SK-MEL-5 (cell line): ENCODE measurements at regions not wholly inside any gene's neighbourhood (a gene's known extent, or its start where the extent isn't known, plus 50 kb on each side); places are given as distances from the start of the nearest gene placed in this dataset.
A peak's percentile ranks its signal among the peaks of the same experiment; 100 is the strongest.
"Not testable (repeated sequence)": the region's sequence is repeated elsewhere in the genome, so short reads cannot be mapped to it uniquely, and the experiment has no call there.

ENCODE experiments used
- DNase-seq: peaks from one replicate; pipeline ENCODE4 v3.0.0-alpha.2; 2016; ENCODE audit warnings: low read depth, low spot score
- in situ Hi-C: cut with HindIII; loops from 2 replicates; pipeline ENCODE4 v1.10.0; 2016; ENCODE audit warnings: low sequenced_read_pairs, high pct_unique_total_duplicates, low pct_unique_long_range_greater_than_20kb

DNA sequence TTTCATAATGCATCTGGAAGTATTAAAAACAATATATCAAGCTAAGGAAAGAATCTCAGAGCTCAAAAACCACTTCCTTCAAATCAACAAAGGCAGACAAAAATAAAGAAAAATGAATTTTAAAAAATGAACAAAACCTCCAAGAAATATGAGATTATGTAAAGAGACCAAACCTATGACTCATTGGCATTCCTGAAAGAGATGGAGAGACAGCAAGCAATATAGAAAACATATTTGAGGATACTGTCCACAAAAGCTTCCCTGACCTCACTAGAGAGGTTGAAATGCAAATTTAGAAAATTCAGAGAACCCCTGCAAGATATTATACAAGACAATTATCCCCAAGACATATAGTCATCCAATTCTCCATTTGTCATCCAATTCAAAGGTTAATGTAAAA, 311.3 kb upstream of the SOX9 start:
- in situ Hi-C loops: no loop called here
- DNase-seq: no peak

- peak; percentile 17 for DNase-seq
- in situ Hi-C loops: not testable (repeated sequence)
These were observed 307.0 kb upstream of the SOX9 start for GRCh38 chr17:71813861-71814260.

DNA sequence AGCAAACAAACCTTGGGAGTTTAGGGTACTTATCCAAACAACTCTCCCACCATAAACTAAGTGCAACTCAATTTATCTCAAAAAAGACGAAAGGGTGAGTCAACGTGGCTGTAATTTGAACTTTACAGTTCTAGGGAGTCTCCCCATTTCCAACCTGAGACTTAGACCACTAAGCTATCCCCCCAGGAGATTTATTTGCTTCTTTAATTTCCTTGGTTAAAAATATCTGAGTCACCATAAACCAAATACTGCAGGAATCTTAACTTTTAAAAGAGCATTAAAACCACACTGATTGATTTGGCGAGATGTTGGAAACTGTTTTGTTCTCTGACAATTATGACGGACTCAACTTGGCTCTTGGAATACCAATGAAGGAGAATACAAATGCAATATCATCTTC, 299.3 kb upstream of the SOX9 start:
- in situ Hi-C loops: no loop called here
- no peak for DNase-seq

DNA sequence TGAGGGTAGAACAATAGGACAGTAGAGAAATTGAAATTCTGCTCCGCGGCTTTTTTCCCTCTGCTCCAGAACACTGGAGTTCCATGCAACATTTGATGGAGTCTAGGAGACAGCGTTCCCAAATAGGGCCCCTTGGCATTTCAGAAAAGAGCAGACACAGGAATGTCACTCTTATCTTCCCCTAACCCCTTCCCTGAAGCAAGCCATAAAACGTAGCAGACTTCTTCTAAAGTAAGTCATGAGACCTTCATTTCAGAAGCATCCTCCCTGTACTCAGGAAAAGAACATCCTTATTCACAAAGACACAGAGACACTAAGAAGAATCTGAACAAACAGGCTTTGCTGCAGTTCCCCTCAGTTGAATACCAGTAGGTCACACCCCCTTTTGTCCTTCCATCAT, 296.1 kb upstream of the SOX9 start:
- peak; percentile 68 for DNase-seq

DNA sequence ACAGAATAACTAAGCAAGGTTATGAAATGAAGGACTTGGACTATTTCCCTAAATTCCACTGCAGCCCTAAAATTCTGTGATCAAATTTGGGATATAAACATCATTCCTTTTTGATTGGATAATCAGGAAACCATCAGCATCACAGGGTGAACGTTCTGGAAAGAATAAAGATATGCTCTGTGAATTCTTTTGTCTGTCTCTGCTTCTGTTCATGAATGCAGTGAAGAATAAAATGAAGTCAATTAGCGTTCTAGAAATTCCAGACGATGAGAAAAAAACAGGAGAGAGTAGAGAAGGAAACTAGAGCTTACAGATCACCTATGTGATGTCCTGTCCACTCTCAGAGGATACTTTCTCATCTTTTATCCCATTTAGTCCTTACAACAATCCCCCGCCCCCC, 295.1 kb upstream of the SOX9 start:
- in situ Hi-C loops: no loop called here
- no peak for DNase-seq

More for the DNA sequence above, 296.1 kb upstream of the SOX9 start:
- in situ Hi-C loops: no loop called here

DNA sequence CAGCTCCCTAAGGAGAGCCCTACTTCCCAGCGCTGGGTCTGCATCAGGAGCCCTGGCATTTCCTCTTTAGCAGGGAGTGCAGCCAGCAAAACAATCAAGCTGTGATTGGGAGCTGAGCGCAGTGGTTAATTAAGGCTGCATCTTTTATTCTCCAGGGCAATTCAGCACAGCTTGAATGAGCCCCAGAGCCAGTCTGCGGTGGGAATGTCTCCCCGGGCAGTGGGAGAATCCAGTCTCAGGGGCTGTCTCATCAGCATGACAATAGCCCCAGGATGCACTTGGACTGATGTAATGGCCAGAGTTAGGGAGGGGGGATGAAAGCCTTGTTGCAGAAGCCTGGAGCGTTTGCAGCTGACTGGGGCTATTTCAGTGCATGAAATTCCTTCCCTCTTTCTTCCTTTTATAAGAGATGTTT, 292.6 kb upstream of the SOX9 start:
- in situ Hi-C loops: no loop called here
- peak; percentile 40 for DNase-seq

DNA sequence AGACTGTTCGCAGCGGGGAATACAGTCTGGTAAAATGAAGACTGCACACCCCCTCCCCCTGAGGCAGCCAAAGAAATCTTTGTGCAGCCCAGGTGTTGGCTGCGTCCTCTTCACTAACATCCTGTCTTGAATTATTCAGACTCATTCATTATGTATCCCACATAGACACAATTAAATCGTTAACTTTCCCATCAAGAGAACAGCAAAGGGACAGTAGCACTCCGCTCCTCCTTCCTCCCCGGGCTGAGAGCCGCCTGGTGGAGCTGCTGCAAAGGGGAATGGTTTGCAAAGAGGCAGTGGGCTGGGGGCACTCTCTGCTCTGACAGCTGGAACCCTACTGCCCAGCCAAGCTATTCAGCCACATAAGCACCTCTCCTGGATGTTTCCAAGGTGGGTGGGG, 290.0 kb upstream of the SOX9 start:
- no peak for DNase-seq
- in situ Hi-C loops: no loop called here

- DNase-seq: no peak
- in situ Hi-C loops: no loop called here
These were observed 277.8 kb upstream of the SOX9 start for GRCh38 chr17:71842986-71843385.

GRCh38 chr17:71845337-71845736, 275.5 kb upstream of the SOX9 start:
- no peak for DNase-seq
- in situ Hi-C loops: no loop called here

DNA sequence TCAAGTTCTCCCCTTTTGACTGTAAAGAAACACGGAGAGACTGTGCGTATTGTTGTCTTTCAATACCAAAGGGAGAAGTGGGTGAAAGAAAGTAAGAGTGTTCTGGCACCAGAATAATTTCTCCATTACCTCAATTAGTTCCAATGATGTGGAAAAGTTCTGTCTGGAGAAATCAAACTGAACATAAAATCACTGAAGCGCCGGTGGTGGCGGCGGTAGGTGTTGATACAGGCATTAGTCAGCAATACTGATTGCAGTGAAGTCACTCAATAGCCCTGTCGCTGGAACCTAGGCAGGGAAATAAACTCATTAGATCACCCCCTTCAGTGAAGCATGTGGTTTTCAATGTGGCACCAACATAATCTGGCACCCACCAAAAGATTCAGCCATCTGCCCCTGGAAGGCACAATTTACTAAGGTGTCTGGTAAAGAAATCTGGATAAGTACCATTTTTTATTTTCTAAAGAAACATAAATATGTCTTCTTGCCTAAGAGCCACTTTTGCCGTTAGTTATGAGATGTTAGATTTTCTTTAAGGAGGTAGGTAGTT, 274.2 kb upstream of the SOX9 start:
- in situ Hi-C loops: no loop called here
- DNase-seq: no peak

DNA sequence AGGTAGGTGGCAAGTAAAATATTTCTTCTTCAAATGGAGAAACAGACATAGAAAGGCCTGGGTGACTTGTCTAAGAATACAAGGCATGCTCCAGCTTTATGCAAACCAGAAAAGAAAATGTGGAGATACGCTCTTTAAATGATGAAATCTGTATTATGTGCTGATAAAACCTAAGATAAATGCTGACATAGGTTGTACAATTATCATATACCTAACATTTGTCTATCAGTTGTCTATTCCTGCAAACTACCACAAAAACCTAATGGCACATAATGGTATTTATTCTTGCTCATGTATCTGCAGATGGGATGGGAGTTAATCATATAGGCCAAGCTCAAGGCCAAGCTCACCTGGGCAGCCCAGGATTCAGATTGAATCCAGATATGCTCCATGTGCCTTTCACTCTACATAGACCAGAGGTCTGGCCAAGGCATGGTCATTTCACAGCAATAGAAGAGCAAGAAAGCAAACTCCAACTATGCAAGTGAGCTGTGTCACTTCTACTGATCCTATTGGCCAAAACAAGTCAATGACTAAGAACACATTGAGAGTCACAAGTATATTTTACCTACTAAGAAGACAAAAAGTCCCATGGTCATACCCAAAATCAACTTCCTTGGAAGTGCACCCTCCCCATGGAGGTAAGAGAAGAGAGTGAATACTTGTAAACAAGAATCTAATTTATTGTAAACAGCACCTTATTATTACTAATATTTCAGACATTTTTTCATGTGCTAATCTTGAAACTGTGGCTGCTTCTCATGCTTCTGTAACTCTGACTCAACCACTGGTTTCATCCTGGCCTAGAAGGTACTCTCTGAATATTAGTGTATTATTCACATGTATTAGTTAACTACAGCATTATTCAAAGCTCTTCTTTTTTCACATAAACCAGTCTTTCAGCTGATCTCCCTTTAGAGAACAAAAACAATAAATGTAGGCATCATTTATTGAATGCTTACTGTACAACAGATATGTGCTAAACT, 270.7 kb upstream of the SOX9 start:
- in situ Hi-C loops: no loop called here
- DNase-seq: no peak

GRCh38 chr17:71850812-71851211, 270.0 kb upstream of the SOX9 start:
- no peak for DNase-seq
- in situ Hi-C loops: no loop called here

GRCh38 chr17:71855010-71855409, 265.8 kb upstream of the SOX9 start:
- no peak for DNase-seq
- in situ Hi-C loops: no loop called here

- DNase-seq: no peak
- in situ Hi-C loops: no loop called here
These were observed 256.1 kb upstream of the SOX9 start for GRCh38 chr17:71864755-71865154.

- in situ Hi-C loops: no loop called here
- no peak for DNase-seq
These were observed 254.7 kb upstream of the SOX9 start for GRCh38 chr17:71866095-71866494.

- in situ Hi-C loops: no loop called here
These were observed 251.5 kb upstream of the SOX9 start for GRCh38 chr17:71869293-71869692.

DNA sequence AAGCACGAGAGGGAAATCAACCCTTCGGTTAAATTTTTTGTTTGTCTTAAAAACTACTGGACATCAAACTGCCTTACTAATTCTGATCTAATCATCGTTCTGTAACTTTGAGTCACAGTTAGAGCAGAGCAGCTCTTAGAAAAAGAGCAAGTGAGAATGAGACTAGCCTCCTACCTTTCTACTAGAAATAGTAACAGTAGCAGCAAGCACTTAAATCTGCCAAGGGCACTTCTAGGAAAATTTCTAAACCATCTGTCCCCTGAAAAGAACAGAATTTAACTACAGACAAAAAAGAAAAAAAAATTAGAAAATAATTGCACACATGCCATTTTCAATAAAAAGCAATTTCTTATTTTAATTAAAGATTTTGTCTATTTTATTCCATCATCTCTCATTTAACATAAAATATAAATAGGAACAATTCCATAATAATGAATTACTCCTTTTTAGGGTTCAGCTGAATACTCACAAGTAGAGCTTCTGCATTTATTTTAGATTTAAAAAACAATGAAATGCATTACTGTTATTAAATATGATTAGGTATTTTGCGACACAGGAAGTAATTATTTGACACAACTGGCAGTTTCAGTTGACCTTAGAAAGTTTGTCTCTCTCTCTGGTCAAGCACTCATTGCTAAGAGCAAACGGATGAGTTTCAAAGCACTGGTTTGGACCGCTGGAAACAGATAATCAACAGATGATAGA, 250.8 kb upstream of the SOX9 start:
- DNase-seq: no peak
- in situ Hi-C loops: no loop called here

More at GRCh38 chr17:71869293-71869692, 251.5 kb upstream of the SOX9 start:
- DNase-seq: no peak

DNA sequence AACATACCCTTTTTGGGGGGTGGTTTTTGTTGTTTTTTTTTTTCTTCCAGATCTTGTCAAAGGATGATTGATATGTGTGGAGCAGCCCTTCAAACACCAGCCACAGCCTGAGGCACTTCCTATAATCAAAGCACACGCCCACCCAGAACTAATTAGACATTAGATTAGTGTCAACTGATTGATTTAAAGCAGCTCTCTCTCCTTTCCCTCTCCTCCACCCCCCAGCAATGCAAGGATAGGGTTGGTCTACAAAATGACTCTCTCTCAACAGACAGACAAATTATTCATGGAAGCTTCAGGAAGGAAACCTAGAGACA, 250.3 kb upstream of the SOX9 start:
- no peak for DNase-seq
- in situ Hi-C loops: no loop called here
